Activated naive CD4-positive, alpha-beta T cell treated with anti-CD3 and anti-CD28 coated beads, Interleukin-2, amount 50 U/mL, for 16 hours (primary cell): ENCODE measurements at regions not wholly inside any gene's neighbourhood (a gene's known extent, or its start where the extent isn't known, plus 50 kb on each side); places are given as distances from the start of the nearest gene placed in this dataset.

Experiments
- DNase-seq: peaks from one replicate; pipeline ENCODE4 v3.0.0-alpha.2; 2020

DNA sequence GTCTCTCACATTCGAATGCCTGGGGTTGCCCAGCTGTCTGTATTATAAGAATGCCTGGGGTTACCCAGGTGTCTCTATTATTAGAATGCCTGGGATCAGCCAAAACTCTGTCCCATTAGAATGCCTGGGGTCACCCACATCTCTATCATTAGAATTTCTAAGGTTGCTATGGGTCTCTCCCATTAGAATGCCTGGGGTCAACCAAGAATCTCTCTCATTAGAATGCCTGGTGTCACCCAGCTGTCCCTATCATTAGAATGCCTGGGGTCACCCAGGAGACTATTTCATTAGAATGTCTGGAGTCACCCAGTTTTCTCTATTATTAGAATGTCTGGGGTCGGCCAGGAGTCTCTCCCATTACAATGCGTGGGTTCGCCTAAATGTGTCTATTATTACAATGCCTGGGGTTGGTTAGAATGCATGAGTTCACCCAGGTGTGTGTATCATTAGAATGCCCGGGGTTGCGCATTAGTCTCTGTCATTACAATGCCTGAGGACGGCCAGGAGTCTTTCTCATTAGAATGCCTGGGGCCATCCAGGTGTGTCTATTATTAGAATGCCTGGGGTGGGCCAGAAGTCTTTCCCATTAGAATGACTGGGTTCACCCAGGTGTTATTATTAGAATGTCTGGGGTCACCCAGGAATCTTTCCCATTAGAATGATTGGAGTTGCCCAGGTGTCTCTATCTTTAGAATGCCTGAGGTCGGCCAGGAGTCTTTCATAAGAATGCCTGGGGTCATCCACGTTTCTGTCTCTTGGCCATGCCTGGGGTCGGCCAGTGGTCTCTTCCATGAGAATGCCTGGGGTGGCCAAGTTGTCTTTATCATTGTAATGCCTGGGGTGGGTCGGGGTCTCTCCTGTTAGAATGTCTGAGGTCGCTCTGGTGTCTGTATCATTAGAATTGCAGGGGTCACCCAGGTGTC lies 59.6 kb downstream of the RNF187 start:
- DNase-seq = no peak

DNA sequence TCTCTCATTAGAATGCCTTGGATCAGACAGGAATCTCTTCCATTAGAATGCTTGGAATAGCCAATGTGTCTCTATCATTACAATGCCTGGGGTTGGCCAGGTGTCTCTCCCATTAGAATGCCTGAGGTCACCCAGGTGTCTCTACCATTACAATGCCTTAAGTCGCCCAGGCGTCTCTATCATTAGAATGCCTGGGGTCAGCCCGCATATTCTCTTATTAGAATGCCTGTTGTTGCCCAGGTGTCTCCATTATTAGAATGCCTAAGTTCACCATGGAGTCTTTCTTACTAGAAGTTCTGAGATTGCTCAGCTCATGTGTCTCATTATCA lies 60.2 kb downstream of the RNF187 start:
- no peak for DNase-seq

DNA sequence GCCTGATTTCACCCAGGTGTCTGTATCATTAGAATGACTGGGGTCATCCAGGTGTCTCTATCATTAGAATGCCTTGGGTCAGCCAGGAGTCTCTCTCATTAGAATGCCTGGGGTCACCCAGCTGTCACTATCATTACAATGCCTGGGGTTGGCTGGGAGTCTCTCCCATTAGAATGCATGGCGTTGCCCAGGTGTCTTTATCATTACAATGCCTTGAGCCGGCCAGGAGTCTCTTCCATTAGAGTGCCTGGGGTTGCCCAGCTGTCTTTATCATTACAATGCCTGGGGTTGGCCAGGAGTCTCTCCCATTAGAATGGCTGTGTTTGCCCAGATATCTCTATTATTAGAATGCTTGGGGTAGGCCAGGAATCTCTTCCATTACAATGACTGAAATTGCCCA lies 61.6 kb downstream of the RNF187 start:
- no peak for DNase-seq

DNA sequence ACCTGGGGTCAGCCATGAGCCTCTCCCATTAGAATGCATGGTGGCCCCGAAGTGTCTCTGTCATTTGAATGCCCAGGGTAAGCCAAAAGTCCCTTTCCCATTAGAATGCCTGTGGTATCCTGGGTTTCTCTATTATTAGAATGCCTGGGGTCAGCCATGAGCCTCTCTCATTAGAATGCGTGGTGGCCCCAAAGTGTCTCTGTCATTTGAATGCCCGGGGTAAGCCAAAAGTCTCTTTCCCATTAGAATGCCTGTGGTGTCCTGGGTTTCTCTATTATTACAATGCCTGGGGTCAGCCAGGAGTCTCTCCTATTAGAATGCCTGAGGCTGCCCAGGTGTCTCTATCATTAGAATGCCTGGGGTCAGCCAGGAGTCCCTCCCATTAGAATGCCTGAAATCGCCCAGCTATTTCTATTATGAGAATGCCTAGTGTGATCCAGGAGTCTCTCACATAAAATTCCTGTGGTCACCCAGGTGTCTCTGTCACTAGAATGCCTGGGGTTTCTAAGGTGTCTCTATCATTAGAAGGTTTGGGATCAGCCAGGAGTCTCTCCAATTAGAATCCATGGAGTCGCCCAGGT lies 65.5 kb downstream of the RNF187 start:
- DNase-seq = no peak

DNA sequence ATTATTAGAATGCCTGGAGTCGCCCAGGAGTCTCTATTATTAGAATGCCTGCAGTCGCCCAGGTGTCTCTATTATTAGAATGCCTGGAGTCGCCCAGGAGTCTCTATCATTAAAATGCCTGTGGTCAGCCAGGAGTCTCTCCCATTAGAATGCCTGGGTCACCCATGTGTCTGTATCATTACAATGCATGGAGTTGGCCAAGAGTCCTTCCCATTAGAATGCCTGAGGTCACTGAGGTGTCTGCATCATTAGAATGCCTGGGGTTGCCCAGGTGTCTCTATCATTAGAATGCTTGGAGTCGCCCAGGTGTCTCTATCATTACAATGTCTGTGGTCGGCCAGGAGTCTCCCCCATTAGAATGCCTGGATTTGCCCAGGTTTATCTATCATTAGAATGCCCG lies 66.9 kb downstream of the RNF187 start:
- DNase-seq = no peak

DNA sequence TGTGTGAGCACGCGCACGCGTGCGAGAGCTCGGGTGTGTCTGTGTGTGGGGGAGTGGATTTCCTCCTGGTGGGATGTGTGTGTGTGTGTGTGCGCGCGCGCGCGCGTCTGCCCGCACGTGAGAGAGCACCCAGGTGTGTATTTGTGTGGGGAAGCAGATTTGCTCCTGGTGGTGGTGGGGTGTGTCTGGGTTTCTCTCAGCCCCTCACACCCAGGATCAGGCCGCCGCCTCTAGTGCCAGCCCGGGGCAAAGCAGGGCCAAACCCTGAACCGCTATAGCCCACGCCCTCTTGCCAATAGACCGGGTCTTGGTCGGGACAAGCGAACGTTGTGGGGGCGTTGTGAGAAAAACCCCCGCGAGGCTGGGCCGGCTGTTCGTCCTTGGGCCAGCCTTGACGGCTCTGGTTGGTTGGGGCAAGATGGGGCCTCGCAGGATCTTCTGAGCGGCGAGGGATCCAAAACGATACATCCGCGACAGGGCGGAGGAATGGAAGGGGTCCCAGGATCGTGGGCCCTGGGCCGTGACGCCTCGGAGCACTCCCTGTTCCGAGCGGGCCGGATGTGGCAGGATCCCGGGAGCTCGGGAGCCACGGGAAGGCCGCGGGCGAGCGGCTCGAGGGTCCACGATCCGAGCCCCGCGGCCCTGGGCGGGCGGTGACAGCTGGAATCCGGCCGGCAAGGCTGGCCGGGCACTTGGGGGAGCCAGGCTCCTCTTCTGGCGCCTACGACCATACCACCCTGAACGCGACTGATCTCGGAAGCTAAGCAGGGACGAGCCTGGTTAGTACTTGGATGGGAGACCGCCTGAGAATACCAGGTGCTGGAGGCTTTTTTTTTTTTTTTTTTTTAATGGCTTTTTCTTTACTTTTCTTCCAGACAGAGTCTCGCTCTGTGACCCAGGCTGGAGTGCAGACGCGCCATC lies 68.2 kb downstream of the RNF187 start:
- no peak for DNase-seq

- peak; percentile 32 for DNase-seq
Measured at GRCh38 chr1:228556634-228557430, 69.7 kb downstream of the RNF187 start.
